ENCODE measurements at regions not wholly inside any gene's neighbourhood (a gene's known extent, or its start where the extent isn't known, plus 50 kb on each side); places are given as distances from the start of the nearest gene placed in this dataset.

DNA sequence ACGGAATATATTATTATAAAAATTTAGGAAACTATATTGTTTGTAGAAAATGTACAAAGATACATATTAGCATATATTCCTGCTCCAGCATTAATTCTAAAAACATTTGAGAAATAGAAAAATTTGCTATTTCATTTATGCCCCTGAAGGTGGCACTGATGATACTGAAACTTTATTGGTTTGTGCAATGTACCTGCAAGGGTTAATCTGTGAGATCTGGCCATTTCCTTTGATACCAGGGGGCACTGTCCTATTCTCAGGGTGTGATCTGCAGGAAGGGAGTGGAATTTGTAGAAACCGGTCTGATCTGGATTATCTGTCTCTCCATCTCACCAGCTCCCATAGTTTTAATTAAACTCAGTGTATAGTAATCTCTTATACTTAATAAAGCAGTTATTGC, 625.1 kb upstream of the IMPG1 start:
- Histone ChIP-seq H3K9me3 (no peaks in the 10 kb centered on the region), H3K27me3 (no peaks in the 10 kb centered on the region), H3K4me3 (no peak overlapping the region), H3K4me1 (no peaks in the 10 kb centered on the region), H3K27ac (no peak overlapping the region), H3K36me3 (no peaks in the 10 kb centered on the region)
- 33 to 48% methylated on average over 2 of the region's 2 CpGs for WGBS, 2 donors
- DNase-seq (ENCODE audit: low spot score in 2 of 2), result no peak
- TF ChIP-seq, protein P1, sequence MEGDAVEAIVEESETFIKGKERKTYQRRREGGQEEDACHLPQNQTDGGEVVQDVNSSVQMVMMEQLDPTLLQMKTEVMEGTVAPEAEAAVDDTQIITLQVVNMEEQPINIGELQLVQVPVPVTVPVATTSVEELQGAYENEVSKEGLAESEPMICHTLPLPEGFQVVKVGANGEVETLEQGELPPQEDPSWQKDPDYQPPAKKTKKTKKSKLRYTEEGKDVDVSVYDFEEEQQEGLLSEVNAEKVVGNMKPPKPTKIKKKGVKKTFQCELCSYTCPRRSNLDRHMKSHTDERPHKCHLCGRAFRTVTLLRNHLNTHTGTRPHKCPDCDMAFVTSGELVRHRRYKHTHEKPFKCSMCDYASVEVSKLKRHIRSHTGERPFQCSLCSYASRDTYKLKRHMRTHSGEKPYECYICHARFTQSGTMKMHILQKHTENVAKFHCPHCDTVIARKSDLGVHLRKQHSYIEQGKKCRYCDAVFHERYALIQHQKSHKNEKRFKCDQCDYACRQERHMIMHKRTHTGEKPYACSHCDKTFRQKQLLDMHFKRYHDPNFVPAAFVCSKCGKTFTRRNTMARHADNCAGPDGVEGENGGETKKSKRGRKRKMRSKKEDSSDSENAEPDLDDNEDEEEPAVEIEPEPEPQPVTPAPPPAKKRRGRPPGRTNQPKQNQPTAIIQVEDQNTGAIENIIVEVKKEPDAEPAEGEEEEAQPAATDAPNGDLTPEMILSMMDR (IDR thresholded peaks at IDR 0.05), result no peak
- TF ChIP-seq EP300 (IDR thresholded peaks at IDR 0.05), result no peak
- TF ChIP-seq POLR2A (IDR thresholded peaks at IDR 0.05), result no peak

DNA sequence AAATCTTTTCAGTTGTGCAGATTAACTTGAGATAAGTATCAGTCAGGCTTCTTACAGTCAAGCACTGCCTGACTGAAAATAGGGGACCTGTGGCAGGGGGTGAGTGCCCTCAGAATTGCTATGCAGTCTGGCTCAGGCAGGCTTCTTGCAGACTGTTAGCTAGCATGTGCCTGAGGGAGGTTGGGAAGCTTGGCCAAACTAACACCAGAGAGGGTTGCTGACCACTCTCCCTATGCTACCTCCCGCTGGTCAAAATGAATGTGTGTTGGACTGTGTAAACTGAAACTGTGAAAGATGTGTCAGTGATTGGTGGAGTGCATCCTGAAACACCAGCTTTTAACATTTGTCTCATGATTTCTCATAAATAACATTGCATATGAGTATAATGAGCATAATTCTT, 622.3 kb upstream of the IMPG1 start:
- H3K4me1 ChIP-seq, result no peaks in the 10 kb centered on the region
- no peaks in the 10 kb centered on the region for H3K27me3 ChIP-seq
- no peaks in the 10 kb centered on the region for H3K9me3 ChIP-seq
- DNase-seq (ENCODE audit: low spot score in 2 of 2), result no peak
- TF ChIP-seq, protein P1 (IDR thresholded peaks at IDR 0.05), result no peak
- no peak for TF ChIP-seq POLR2A (IDR thresholded peaks at IDR 0.05)
- no peak for TF ChIP-seq EP300 (IDR thresholded peaks at IDR 0.05)
- no peaks in the 10 kb centered on the region for H3K36me3 ChIP-seq
- H3K4me3 ChIP-seq, result no peak overlapping the region
- H3K27ac ChIP-seq, result no peak overlapping the region
- WGBS, 2 donors, result 72 to 81% methylated on average over 1 of the region's 1 CpG

DNA sequence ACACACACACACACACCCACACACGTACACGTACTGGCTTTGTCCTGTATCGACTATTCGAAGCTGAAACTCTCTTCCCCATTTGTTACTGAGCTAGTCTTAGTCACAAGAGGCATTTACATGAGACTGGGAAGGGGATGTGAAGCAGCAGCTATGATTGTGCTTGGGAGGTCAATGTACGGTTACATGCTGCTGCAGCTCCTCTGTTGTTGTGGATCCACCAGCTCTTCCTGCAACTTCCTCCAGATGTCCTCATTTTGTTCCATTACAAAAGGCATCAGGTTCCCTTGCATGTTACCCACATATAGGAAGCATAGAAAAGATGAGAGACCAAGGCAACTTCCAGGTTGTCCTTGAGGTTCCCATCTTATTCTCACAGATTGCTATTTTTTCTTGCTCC, 612.4 kb upstream of the IMPG1 start:
- TF ChIP-seq EP300 (IDR thresholded peaks at IDR 0.05), result no peak
- no peak for TF ChIP-seq POLR2A (IDR thresholded peaks at IDR 0.05)
- TF ChIP-seq, protein P1 (IDR thresholded peaks at IDR 0.05), result no peak
- Histone ChIP-seq H3K4me1 (no peaks in the 10 kb centered on the region), H3K36me3 (no peaks in the 10 kb centered on the region), H3K9me3 (no peaks in the 10 kb centered on the region), H3K27ac (no peak overlapping the region), H3K4me3 (no peak overlapping the region), H3K27me3 (no peaks in the 10 kb centered on the region)
- DNase-seq (ENCODE audit: low spot score in 2 of 2), result no peak
- 76 to 78% methylated on average over 5 of the region's 5 CpGs for WGBS, 2 donors

DNA sequence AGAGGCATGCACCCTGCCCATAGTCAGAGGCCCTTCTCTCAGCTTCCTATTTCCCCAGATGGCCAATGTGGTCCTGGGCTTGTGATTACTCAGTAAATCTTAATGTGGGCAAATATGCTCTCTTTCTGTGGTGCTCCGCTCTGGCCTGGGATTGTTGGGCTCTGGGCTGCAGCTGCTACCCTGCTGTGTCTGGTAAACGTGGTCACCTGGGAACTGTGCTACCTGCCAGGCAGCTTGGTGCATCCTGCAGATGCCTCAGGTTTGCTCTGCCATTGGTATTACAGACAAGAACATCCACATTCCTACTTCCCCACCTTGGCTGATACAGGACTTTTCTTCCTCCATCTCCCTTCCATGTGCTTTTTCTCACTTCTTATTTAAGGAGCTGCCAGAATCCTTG, 611.5 kb upstream of the IMPG1 start:
- H3K9me3 ChIP-seq, result no peaks in the 10 kb centered on the region
- WGBS, 2 donors, result 71 to 74% methylated on average over 2 of the region's 2 CpGs
- H3K4me1 ChIP-seq, result no peaks in the 10 kb centered on the region
- H3K27ac ChIP-seq, result no peak overlapping the region
- no peaks in the 10 kb centered on the region for H3K36me3 ChIP-seq
- TF ChIP-seq POLR2A (IDR thresholded peaks at IDR 0.05) (no peak), EP300 (IDR thresholded peaks at IDR 0.05) (no peak)
- TF ChIP-seq, protein P1 (IDR thresholded peaks at IDR 0.05), result no peak
- no peak for DNase-seq (ENCODE audit: low spot score in 2 of 2)
- no peaks in the 10 kb centered on the region for H3K27me3 ChIP-seq
- no peak overlapping the region for H3K4me3 ChIP-seq

DNA sequence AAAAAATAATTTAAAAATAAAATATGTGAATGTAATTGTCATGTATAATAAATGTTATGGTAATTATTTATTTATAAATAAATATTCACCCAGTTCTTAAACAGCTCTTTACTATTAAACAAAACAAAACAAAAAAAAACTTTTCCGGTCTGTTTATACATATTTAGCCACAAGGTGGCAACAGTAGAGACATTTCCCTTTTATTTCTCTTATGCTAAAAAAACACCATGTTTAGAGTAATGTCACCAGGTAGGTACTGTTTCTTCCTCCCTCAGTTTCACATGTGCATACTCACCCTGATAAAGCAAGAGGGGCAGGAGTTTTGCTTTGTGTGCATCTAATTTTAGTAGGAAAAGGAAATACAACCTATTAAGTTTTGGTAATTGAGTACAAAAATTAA, 610.4 kb upstream of the IMPG1 start:
- Histone ChIP-seq H3K36me3 (no peaks in the 10 kb centered on the region), H3K9me3 (no peaks in the 10 kb centered on the region), H3K4me3 (no peak overlapping the region), H3K27ac (no peak overlapping the region), H3K27me3 (no peaks in the 10 kb centered on the region), H3K4me1 (no peaks in the 10 kb centered on the region)
- TF ChIP-seq POLR2A (IDR thresholded peaks at IDR 0.05) (no peak), EP300 (IDR thresholded peaks at IDR 0.05) (no peak)
- TF ChIP-seq, protein P1 (IDR thresholded peaks at IDR 0.05), result peak in 1 of 5 experiments; percentile 26
- WGBS, 2 donors, result 22 to 34% methylated on average over 1 of the region's 1 CpG
- no peak for DNase-seq (ENCODE audit: low spot score in 2 of 2)
